RWPE2 (cell line): ENCODE measurements at regions not wholly inside any gene's neighbourhood (a gene's known extent, or its start where the extent isn't known, plus 50 kb on each side); places are given as distances from the start of the nearest gene placed in this dataset.
"Not testable (repeated sequence)": the region's sequence is repeated elsewhere in the genome, so short reads cannot be mapped to it uniquely, and the experiment has no call there.

Source experiments
- ATAC-seq: fragments of 200-7000 bp; cut with Tn5 transposase; 3 replicates; pipeline ENCODE4 v1.9.1; 2021; ENCODE audit warnings: low read depth
- DNase-seq: peaks from one replicate; pipeline ENCODE4 v3.0.0-alpha.2; 2020; ENCODE audit warnings: low spot score
- H3K27ac ChIP-seq: fragments of 450-650 bp; 2 replicates; pipeline ENCODE4 v1.5.1; 2017; ENCODE audit warnings: mild to moderate bottlenecking; ENCODE audit not compliant: poor library complexity, severe bottlenecking
- H3K27me3 ChIP-seq: fragments of 250-450 bp; sonication (Bioruptor Pico); 2 replicates; pipeline ENCODE4 v1.5.1; 2021; ENCODE audit warnings: mild to moderate bottlenecking, moderate library complexity; ENCODE audit not compliant: insufficient read depth, poor library complexity, severe bottlenecking
- H3K36me3 ChIP-seq: fragments of 250-450 bp; sonication (Bioruptor Pico); 2 replicates; pipeline ENCODE4 v1.5.1; 2020; ENCODE audit warnings: low read depth, mild to moderate bottlenecking, moderate library complexity
- H3K4me1 ChIP-seq: fragments of 250-450 bp; sonication (Bioruptor Pico); 2 replicates; pipeline ENCODE4 v1.5.1; 2021; ENCODE audit warnings: mild to moderate bottlenecking, moderate library complexity; ENCODE audit not compliant: insufficient read depth, poor library complexity, severe bottlenecking
- H3K4me3 ChIP-seq: fragments of 250-450 bp; sonication (Bioruptor Pico); 2 replicates; pipeline ENCODE4 v1.5.1; 2021; ENCODE audit warnings: mild to moderate bottlenecking, moderate library complexity; ENCODE audit not compliant: severe bottlenecking
- H3K9me3 ChIP-seq: fragments of 250-450 bp; sonication (Bioruptor Pico); 2 replicates; pipeline ENCODE4 v1.5.1; 2021; ENCODE audit warnings: mild to moderate bottlenecking, moderate library complexity; ENCODE audit not compliant: severe bottlenecking
- CTCF ChIP-seq: fragments of 450-650 bp; IDR thresholded peaks from one replicate; pipeline ENCODE4 v1.5.1; 2017; ENCODE audit warnings: mild to moderate bottlenecking, moderate library complexity; ENCODE audit not compliant: poor library complexity, severe bottlenecking

- no peaks in the 10 kb centered on the region for H3K9me3 ChIP-seq
- no peak for DNase-seq
- no peak overlapping the region for H3K4me3 ChIP-seq
- ATAC-seq = no peak
- H3K36me3 ChIP-seq = no peaks in the 10 kb centered on the region
- no peaks in the 10 kb centered on the region for H3K4me1 ChIP-seq
- TF ChIP-seq CTCF = no peak
- H3K27me3 ChIP-seq = no peaks in the 10 kb centered on the region
- no peak overlapping the region for H3K27ac ChIP-seq
Observed at GRCh38 chr10:64350665-64351064, 829.5 kb downstream of the REEP3 start.

GRCh38 chr10:64358907-64359306 lies 837.7 kb downstream of the REEP3 start:
- no peaks in the 10 kb centered on the region for H3K36me3 ChIP-seq
- ATAC-seq (no peak), DNase-seq (no peak)
- no peak for TF ChIP-seq CTCF
- no peaks in the 10 kb centered on the region for H3K4me1 ChIP-seq
- no peaks in the 10 kb centered on the region for H3K27me3 ChIP-seq
- H3K9me3 ChIP-seq = no peaks in the 10 kb centered on the region
- H3K27ac ChIP-seq = no peak overlapping the region
- no peak overlapping the region for H3K4me3 ChIP-seq

GRCh38 chr10:64360240-64360639 lies 839.0 kb downstream of the REEP3 start:
- ATAC-seq, H3K27me3 ChIP-seq: not testable (repeated sequence)

GRCh38 chr10:64363687-64364086 lies 842.5 kb downstream of the REEP3 start:
- DNase-seq (no peak), ATAC-seq (no peak)
- H3K36me3 ChIP-seq = no peaks in the 10 kb centered on the region
- no peaks in the 10 kb centered on the region for H3K9me3 ChIP-seq
- no peak overlapping the region for H3K4me3 ChIP-seq
- H3K4me1 ChIP-seq = no peaks in the 10 kb centered on the region
- no peaks in the 10 kb centered on the region for H3K27me3 ChIP-seq
- no peak overlapping the region for H3K27ac ChIP-seq
- TF ChIP-seq CTCF = no peak

More at GRCh38 chr10:64360240-64360639, 839.0 kb downstream of the REEP3 start:
- not testable (repeated sequence) for DNase-seq, H3K9me3 ChIP-seq, H3K27ac ChIP-seq, H3K4me3 ChIP-seq, H3K36me3 ChIP-seq, H3K4me1 ChIP-seq

GRCh38 chr10:64365663-64366062 lies 844.5 kb downstream of the REEP3 start:
- TF ChIP-seq CTCF = no peak
- Histone ChIP-seq H3K27ac (no peak overlapping the region), H3K27me3 (no peaks in the 10 kb centered on the region), H3K36me3 (no peaks in the 10 kb centered on the region), H3K9me3 (no peaks in the 10 kb centered on the region), H3K4me3 (no peak overlapping the region), H3K4me1 (no peaks in the 10 kb centered on the region)
- no peak for ATAC-seq
- DNase-seq = no peak
